ENCODE measurements at regions not wholly inside any gene's neighbourhood (a gene's known extent, or its start where the extent isn't known, plus 50 kb on each side); places are given as distances from the start of the nearest gene placed in this dataset.

GRCh38 chr19:22545751-22546150 is 88.4 kb upstream of the ZNF492 start:
- in situ Hi-C loops (cut with MboI; ENCODE audit: low sequenced_read_pairs in 4 of 4): no loop called here
- ATAC-seq (no peak), DNase-seq (no peak)
- TF ChIP-seq POLR2A (IDR thresholded peaks at IDR 0.05) (no peak), CTCF (IDR thresholded peaks at IDR 0.05 in 4 of 5, conservative IDR thresholded peaks at IDR 0.05 in 1 of 5) (peak in 1 of 5 experiments; percentile 45)
- Histone ChIP-seq H3K4me3 (no peak overlapping the region), H3K9me3 (peaks cover 0 to 8% (median 0%) of the 10 kb centered on the region in 3 donors), H3K27me3 (no peaks in the 10 kb centered on the region), H3K4me1 (no peaks in the 10 kb centered on the region), H3K36me3 (no peaks in the 10 kb centered on the region), H3K27ac (no peak overlapping the region)
- intact Hi-C loops (cut with DNase I; ENCODE audit: low total_unique reads): no loop called here

- no peak overlapping the region for H3K4me3 ChIP-seq
- ATAC-seq: no peak
- TF ChIP-seq POLR2A (IDR thresholded peaks at IDR 0.05): no peak
- no peak for TF ChIP-seq CTCF (IDR thresholded peaks at IDR 0.05 in 4 of 5, conservative IDR thresholded peaks at IDR 0.05 in 1 of 5)
- no peak for DNase-seq
- H3K27ac ChIP-seq: no peak overlapping the region
- in situ Hi-C loops (cut with MboI; ENCODE audit: low sequenced_read_pairs in 4 of 4): no loop called here
- intact Hi-C loops (cut with DNase I; ENCODE audit: low total_unique reads): no loop called here
- H3K27me3 ChIP-seq: no peaks in the 10 kb centered on the region
- H3K9me3 ChIP-seq: no peaks in the 10 kb centered on the region
- H3K4me1 ChIP-seq: no peaks in the 10 kb centered on the region
- H3K36me3 ChIP-seq: no peaks in the 10 kb centered on the region
These were observed 100.4 kb upstream of the ZNF492 start for GRCh38 chr19:22533761-22534160.

DNA sequence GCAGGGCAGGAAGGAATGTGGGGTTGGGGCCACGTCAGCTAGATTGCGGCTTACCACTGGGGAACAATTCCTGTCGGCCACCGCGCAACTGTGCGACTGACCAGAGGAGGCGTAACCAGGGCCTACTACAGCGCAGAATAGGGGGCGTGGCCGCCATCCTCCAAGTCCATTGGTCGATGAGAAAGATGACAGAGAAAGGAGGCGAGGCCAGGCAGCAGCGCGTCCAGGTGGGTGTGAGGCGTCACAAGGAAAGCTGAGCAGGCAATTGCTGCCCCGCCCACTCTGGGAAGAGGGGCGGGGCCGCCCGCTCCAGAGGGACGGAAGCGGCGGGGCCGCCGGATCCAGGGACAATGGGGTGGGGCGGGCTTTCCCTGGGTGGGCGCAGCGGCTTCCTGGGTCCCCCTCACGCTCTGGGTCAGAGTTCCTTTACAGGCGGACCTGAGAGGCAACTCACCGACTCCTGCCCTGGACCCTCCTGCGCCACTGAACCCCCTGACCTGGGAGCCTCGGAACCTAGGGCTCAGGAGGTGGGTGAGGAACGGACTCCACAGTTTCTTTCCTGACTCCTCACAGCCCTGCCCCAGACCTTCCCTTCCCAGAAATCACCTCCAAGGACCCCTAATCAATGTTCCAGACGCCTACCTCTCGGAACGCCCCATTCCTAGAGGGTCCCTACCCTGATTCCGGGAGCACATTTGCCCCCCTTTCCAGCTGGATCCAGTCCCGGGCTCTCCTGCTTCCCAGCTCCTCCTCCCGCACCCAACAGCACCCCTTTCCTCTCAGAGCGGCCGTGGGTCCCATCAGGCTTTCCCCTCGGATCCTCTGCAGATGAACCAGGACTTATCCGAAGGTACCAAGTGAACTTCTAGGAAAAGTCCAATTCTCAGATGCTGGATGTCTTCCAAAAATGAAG is 101.5 kb upstream of the ZNF492 start:
- TF ChIP-seq POLR2A (IDR thresholded peaks at IDR 0.05): peak in 1 of 2 donors; percentile 21
- no peak for TF ChIP-seq CTCF (IDR thresholded peaks at IDR 0.05 in 4 of 5, conservative IDR thresholded peaks at IDR 0.05 in 1 of 5)
- Histone ChIP-seq H3K27ac (no peak overlapping the region), H3K9me3 (no peaks in the 10 kb centered on the region), H3K4me1 (no peaks in the 10 kb centered on the region), H3K4me3 (peak overlapping the region in 1 of 4 donors; percentile 33), H3K27me3 (no peaks in the 10 kb centered on the region), H3K36me3 (no peaks in the 10 kb centered on the region)
- DNase-seq (no peak), ATAC-seq (no peak)
- in situ Hi-C loops (cut with MboI; ENCODE audit: low sequenced_read_pairs in 4 of 4): no loop called here
- intact Hi-C loops (cut with DNase I; ENCODE audit: low total_unique reads): no loop called here

GRCh38 chr19:22530042-22530441 is 104.1 kb upstream of the ZNF492 start:
- no peaks in the 10 kb centered on the region for H3K27me3 ChIP-seq
- H3K4me3 ChIP-seq: no peak overlapping the region
- in situ Hi-C loops (cut with MboI; ENCODE audit: low sequenced_read_pairs in 4 of 4) (no loop called here), intact Hi-C loops (cut with DNase I; ENCODE audit: low total_unique reads) (no loop called here)
- ATAC-seq (no peak), DNase-seq (no peak)
- no peaks in the 10 kb centered on the region for H3K36me3 ChIP-seq
- H3K4me1 ChIP-seq: no peaks in the 10 kb centered on the region
- TF ChIP-seq POLR2A (IDR thresholded peaks at IDR 0.05) (no peak), CTCF (IDR thresholded peaks at IDR 0.05 in 4 of 5, conservative IDR thresholded peaks at IDR 0.05 in 1 of 5) (no peak)
- H3K27ac ChIP-seq: no peak overlapping the region
- no peaks in the 10 kb centered on the region for H3K9me3 ChIP-seq
